ENCODE measurements at regions not wholly inside any gene's neighbourhood (a gene's known extent, or its start where the extent isn't known, plus 50 kb on each side); places are given as distances from the start of the nearest gene placed in this dataset.

GRCh38 chr9:26067608-26068007 is 389.4 kb upstream of the TUSC1 start:
- Histone ChIP-seq H3K4me3 (ENCODE audit: low read depth in 1 of 2, low read length in 2 of 2) (no peak overlapping the region), H3K9ac (ENCODE audit: low read length) (no peak overlapping the region), H3K4me1 (ENCODE audit: insufficient read depth, low read length) (no peaks in the 10 kb centered on the region), H3K27me3 (ENCODE audit: control insufficient read depth in 1 of 2, insufficient read depth in 2 of 2, low read length in 2 of 2) (no peaks in the 10 kb centered on the region), H3K36me3 (ENCODE audit: insufficient read depth, low read length) (no peaks in the 10 kb centered on the region), H3K27ac (ENCODE audit: low read depth, low read length) (no peak overlapping the region), H3K9me3 (ENCODE audit: low read length) (no peaks in the 10 kb centered on the region)

- H3K9ac ChIP-seq (ENCODE audit: low read length) = no peak overlapping the region
- no peaks in the 10 kb centered on the region for H3K4me1 ChIP-seq (ENCODE audit: insufficient read depth, low read length)
- H3K36me3 ChIP-seq (ENCODE audit: insufficient read depth, low read length) = no peaks in the 10 kb centered on the region
- H3K27ac ChIP-seq (ENCODE audit: low read depth, low read length) = no peak overlapping the region
- H3K9me3 ChIP-seq (ENCODE audit: low read length) = no peaks in the 10 kb centered on the region
- no peaks in the 10 kb centered on the region for H3K27me3 ChIP-seq (ENCODE audit: control insufficient read depth in 1 of 2, insufficient read depth in 2 of 2, low read length in 2 of 2)
- no peak overlapping the region for H3K4me3 ChIP-seq (ENCODE audit: low read depth in 1 of 2, low read length in 2 of 2)
These were observed 388.0 kb upstream of the TUSC1 start for GRCh38 chr9:26066237-26066636.

- H3K27ac ChIP-seq (ENCODE audit: low read depth, low read length) = no peak overlapping the region
- H3K36me3 ChIP-seq (ENCODE audit: insufficient read depth, low read length) = no peaks in the 10 kb centered on the region
- H3K9ac ChIP-seq (ENCODE audit: low read length) = no peak overlapping the region
- no peaks in the 10 kb centered on the region for H3K4me1 ChIP-seq (ENCODE audit: insufficient read depth, low read length)
- no peaks in the 10 kb centered on the region for H3K9me3 ChIP-seq (ENCODE audit: low read length)
- no peak overlapping the region for H3K4me3 ChIP-seq (ENCODE audit: low read depth in 1 of 2, low read length in 2 of 2)
- no peaks in the 10 kb centered on the region for H3K27me3 ChIP-seq (ENCODE audit: control insufficient read depth in 1 of 2, insufficient read depth in 2 of 2, low read length in 2 of 2)
These were observed 383.8 kb upstream of the TUSC1 start for GRCh38 chr9:26061948-26062575.

DNA sequence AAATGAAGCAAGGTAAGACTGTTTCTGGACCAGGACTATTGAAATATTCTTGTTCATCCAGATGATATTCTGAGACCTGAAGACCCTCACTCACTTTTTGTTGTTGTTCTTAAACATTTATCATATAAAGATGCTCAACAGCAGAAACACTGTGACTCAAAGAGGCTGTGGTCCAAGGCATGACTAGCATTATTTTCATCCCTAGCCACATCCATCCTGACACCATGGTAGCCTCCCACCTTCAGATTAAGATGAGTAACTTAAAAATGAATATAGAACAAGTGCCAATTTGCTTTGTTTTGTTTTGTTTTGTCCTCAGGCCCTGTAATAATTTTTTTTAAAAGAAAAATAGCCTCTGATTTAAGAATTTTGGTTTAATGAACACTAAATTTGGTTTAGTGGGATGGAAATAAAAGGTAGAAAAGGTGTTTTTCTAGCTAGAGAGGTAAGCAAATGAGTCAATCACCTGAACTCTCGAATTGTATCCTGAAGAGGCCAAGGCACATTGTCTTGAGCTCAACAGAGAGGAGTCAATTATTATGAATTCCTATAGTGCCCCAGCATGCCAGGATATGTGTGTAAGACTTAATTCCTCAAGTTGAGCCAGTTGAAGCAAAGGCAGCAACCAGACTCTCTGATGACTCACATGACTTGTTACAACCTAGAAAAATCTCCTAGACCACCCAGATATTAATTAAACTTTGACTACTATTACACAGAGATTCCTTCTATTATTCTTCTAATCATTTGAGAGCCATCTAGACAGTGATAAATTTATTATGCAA is 380.1 kb upstream of the TUSC1 start:
- Histone ChIP-seq H3K36me3 (ENCODE audit: insufficient read depth, low read length) (no peaks in the 10 kb centered on the region), H3K4me1 (ENCODE audit: insufficient read depth, low read length) (no peaks in the 10 kb centered on the region), H3K27me3 (ENCODE audit: control insufficient read depth in 1 of 2, insufficient read depth in 2 of 2, low read length in 2 of 2) (no peaks in the 10 kb centered on the region), H3K9ac (ENCODE audit: low read length) (no peak overlapping the region), H3K27ac (ENCODE audit: low read depth, low read length) (no peak overlapping the region), H3K9me3 (ENCODE audit: low read length) (no peaks in the 10 kb centered on the region), H3K4me3 (ENCODE audit: low read depth in 1 of 2, low read length in 2 of 2) (no peak overlapping the region)

DNA sequence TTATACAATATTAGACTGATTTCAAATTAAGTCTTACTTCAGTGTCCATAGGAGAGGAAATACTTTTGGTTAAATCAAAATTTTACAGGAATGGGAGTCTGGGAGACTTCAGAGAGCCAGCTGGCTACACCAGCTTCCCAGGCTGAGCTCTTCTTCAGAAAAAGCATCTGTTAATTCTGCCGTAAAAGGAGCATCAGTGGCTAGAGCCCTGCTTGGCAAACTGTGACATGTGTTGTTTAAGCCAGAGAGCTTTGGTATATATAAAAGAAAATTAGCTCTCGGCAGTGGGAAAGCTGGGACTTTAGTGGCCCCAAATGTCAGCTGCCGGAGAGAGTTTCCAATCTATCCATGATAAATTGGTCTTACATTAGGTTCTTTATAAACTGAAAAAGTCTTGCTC is 378.8 kb upstream of the TUSC1 start:
- H3K27ac ChIP-seq (ENCODE audit: low read depth, low read length) = no peak overlapping the region
- no peaks in the 10 kb centered on the region for H3K9me3 ChIP-seq (ENCODE audit: low read length)
- H3K4me3 ChIP-seq (ENCODE audit: low read depth in 1 of 2, low read length in 2 of 2) = no peak overlapping the region
- H3K27me3 ChIP-seq (ENCODE audit: control insufficient read depth in 1 of 2, insufficient read depth in 2 of 2, low read length in 2 of 2) = no peaks in the 10 kb centered on the region
- H3K9ac ChIP-seq (ENCODE audit: low read length) = no peak overlapping the region
- H3K36me3 ChIP-seq (ENCODE audit: insufficient read depth, low read length) = no peaks in the 10 kb centered on the region
- no peaks in the 10 kb centered on the region for H3K4me1 ChIP-seq (ENCODE audit: insufficient read depth, low read length)

DNA sequence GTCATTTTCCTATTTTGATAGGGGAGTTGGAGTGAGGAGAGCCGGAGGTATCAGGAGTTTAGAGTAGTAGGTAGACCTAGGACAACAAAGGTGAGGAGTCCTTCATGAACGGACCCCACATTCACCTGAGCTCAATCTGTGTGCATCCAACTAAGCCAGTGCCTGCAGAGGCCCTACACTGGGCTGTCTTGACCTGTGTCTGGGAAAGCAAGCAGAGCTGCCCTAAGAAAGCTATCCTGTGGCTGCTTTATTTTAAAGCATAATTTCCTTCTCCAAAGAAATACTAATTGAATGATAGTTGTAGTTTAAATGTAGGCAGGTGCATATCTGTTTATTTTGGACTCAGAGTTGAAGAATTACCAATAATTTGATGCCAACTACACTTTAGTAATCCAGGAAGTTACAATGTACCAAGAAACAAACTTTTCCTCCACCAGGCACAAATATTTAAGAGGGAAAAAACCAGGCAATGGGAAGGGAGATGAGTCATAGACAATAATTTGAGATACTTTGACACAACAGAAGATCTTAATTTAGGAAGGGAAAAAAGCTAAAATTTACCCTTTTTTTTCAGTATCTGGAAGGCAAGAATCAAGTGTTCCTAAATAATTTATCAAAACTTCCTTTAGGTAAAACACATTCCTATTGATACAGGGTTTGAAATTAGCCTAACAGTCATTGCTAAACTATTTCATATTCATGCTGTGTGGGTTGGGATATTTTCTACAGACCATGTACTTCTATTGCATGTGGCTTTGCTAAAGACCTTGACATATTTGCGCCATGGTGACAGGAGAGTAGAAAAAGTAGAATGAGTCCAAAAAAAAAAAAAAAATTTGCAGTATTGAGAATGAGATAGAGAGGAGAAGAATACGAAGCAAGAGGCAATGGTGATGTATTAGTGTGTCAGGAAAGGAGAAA is 376.6 kb upstream of the TUSC1 start:
- H3K9me3 ChIP-seq (ENCODE audit: low read length) = no peaks in the 10 kb centered on the region
- no peaks in the 10 kb centered on the region for H3K27me3 ChIP-seq (ENCODE audit: control insufficient read depth in 1 of 2, insufficient read depth in 2 of 2, low read length in 2 of 2)
- no peak overlapping the region for H3K27ac ChIP-seq (ENCODE audit: low read depth, low read length)
- H3K4me3 ChIP-seq (ENCODE audit: low read depth in 1 of 2, low read length in 2 of 2) = no peak overlapping the region
- H3K4me1 ChIP-seq (ENCODE audit: insufficient read depth, low read length) = no peaks in the 10 kb centered on the region
- no peak overlapping the region for H3K9ac ChIP-seq (ENCODE audit: low read length)
- no peaks in the 10 kb centered on the region for H3K36me3 ChIP-seq (ENCODE audit: insufficient read depth, low read length)

- Histone ChIP-seq H3K9me3 (ENCODE audit: low read length) (no peaks in the 10 kb centered on the region), H3K4me1 (ENCODE audit: insufficient read depth, low read length) (no peaks in the 10 kb centered on the region), H3K27ac (ENCODE audit: low read depth, low read length) (no peak overlapping the region), H3K4me3 (ENCODE audit: low read depth in 1 of 2, low read length in 2 of 2) (no peak overlapping the region), H3K36me3 (ENCODE audit: insufficient read depth, low read length) (no peaks in the 10 kb centered on the region), H3K27me3 (ENCODE audit: control insufficient read depth in 1 of 2, insufficient read depth in 2 of 2, low read length in 2 of 2) (no peaks in the 10 kb centered on the region), H3K9ac (ENCODE audit: low read length) (no peak overlapping the region)
These were observed 375.7 kb upstream of the TUSC1 start for GRCh38 chr9:26053954-26054353.

DNA sequence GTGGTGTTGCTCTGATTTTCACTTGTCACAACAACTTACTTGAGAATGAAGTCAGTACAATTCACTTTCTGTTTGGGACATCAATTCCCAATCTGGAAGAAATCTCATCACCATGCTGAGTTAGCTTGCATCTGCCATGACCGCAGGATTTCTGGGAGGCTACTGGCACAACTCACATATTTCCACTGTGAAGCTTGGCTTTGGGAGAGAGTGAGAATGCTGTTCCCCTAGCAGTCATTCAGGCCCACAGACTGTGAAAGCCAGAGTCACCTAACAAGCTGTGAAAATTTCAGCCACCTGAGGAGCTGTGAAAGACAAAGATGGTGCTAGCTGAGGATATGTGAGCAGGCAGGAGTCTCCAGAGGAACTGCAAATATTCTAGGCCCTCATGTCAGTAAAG is 365.2 kb upstream of the TUSC1 start:
- no peaks in the 10 kb centered on the region for H3K4me1 ChIP-seq (ENCODE audit: insufficient read depth, low read length)
- H3K27me3 ChIP-seq (ENCODE audit: control insufficient read depth in 1 of 2, insufficient read depth in 2 of 2, low read length in 2 of 2) = no peaks in the 10 kb centered on the region
- no peaks in the 10 kb centered on the region for H3K36me3 ChIP-seq (ENCODE audit: insufficient read depth, low read length)
- no peak overlapping the region for H3K4me3 ChIP-seq (ENCODE audit: low read depth in 1 of 2, low read length in 2 of 2)
- no peaks in the 10 kb centered on the region for H3K9me3 ChIP-seq (ENCODE audit: low read length)
- H3K27ac ChIP-seq (ENCODE audit: low read depth, low read length) = no peak overlapping the region
- H3K9ac ChIP-seq (ENCODE audit: low read length) = no peak overlapping the region

GRCh38 chr9:26034786-26035185 is 356.5 kb upstream of the TUSC1 start:
- Histone ChIP-seq H3K9me3 (ENCODE audit: low read length) (no peaks in the 10 kb centered on the region), H3K9ac (ENCODE audit: low read length) (no peak overlapping the region), H3K4me3 (ENCODE audit: low read depth in 1 of 2, low read length in 2 of 2) (no peak overlapping the region), H3K27ac (ENCODE audit: low read depth, low read length) (no peak overlapping the region), H3K4me1 (ENCODE audit: insufficient read depth, low read length) (no peaks in the 10 kb centered on the region), H3K27me3 (ENCODE audit: control insufficient read depth in 1 of 2, insufficient read depth in 2 of 2, low read length in 2 of 2) (no peaks in the 10 kb centered on the region), H3K36me3 (ENCODE audit: insufficient read depth, low read length) (no peaks in the 10 kb centered on the region)

GRCh38 chr9:26033336-26033735 is 355.1 kb upstream of the TUSC1 start:
- H3K27me3 ChIP-seq (ENCODE audit: control insufficient read depth in 1 of 2, insufficient read depth in 2 of 2, low read length in 2 of 2) = no peaks in the 10 kb centered on the region
- no peak overlapping the region for H3K27ac ChIP-seq (ENCODE audit: low read depth, low read length)
- H3K4me1 ChIP-seq (ENCODE audit: insufficient read depth, low read length) = no peaks in the 10 kb centered on the region
- no peak overlapping the region for H3K4me3 ChIP-seq (ENCODE audit: low read depth in 1 of 2, low read length in 2 of 2)
- H3K9ac ChIP-seq (ENCODE audit: low read length) = no peak overlapping the region
- no peaks in the 10 kb centered on the region for H3K9me3 ChIP-seq (ENCODE audit: low read length)
- no peaks in the 10 kb centered on the region for H3K36me3 ChIP-seq (ENCODE audit: insufficient read depth, low read length)

DNA sequence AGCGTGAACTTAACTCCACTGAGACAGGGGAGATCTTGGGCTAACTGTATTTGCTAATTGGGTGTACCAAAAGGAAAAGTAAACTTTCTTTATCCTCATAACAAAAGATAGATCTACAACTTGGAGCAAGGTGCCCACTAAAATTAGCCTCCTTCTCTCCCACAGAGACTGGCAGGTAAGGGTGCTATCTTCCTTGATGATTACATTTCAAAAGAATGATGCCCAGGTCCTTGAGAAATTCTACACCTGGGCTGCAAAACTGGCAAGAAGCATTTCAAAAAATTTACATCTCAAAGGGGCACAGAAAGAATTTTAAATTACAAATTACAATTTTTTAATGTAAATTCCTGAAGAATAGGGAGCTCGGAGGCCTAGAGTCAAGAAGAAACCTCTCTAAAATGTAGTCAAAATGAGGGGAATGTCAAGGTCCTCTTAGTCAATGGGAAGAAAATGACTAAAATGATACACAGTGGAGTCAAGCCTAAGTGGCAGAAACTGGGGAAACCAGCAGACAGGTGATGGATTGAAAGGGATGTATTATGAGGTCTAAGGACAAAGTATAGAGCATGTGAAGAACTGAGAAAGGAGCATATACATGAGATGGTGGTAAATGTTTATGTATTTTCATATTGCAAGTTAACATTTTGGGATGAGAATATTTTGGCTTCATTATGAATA is 348.3 kb upstream of the TUSC1 start:
- Histone ChIP-seq H3K27me3 (ENCODE audit: control insufficient read depth in 1 of 2, insufficient read depth in 2 of 2, low read length in 2 of 2) (no peaks in the 10 kb centered on the region), H3K4me3 (ENCODE audit: low read depth in 1 of 2, low read length in 2 of 2) (no peak overlapping the region)

More for the DNA sequence above, 348.3 kb upstream of the TUSC1 start:
- Histone ChIP-seq H3K4me1 (ENCODE audit: insufficient read depth, low read length) (no peaks in the 10 kb centered on the region), H3K36me3 (ENCODE audit: insufficient read depth, low read length) (no peaks in the 10 kb centered on the region), H3K9ac (ENCODE audit: low read length) (no peak overlapping the region), H3K9me3 (ENCODE audit: low read length) (no peaks in the 10 kb centered on the region), H3K27ac (ENCODE audit: low read depth, low read length) (no peak overlapping the region)
